KG1 (cell line): ENCODE measurements at regions not wholly inside any gene's neighbourhood (a gene's known extent, or its start where the extent isn't known, plus 50 kb on each side); places are given as distances from the start of the nearest gene placed in this dataset.

Experiments
- DNase-seq: peaks from one replicate; lab custom pipeline; 2025; lab: John Stamatoyannopoulos, UW

DNA sequence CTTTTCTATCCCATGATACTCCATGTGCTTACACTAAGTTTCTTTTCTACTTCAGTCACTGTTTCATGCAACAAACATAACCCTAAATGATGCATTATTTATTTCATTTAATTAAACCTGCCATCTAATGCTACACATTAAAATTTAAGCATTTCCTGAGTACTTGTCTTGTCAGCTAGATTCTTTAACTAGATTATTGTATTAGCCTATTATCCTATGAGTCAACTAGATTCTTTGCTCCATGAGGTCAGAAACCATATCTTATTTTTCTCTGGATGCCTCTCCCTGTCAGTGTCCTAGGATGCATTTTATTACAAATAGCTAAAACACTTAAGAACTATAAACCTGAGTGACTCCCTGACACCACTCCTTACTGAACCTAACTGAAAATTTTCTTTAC lies 652.4 kb downstream of the SLC4A3 start:
- no peak for DNase-seq

DNA sequence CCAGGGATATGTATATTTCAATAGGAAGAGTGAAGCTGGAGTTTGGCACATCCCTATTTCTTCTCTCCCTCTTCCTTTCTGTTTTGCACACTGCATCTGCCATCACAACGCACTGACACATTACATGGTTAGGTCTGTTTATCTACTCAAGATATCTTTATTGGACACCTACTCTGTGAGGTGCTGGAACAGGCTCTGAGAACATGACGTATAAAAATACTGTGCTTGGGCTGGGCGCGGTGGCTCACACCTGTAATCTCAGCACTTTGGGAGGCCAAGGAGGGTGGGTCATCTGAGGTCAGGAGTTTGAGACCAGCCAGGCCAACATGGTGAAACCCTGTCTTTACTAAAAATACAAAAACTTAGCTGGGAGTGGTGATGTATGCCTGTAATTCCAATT lies 653.3 kb downstream of the SLC4A3 start:
- DNase-seq, result no peak

- DNase-seq, result no peak
These were observed 654.3 kb downstream of the SLC4A3 start for GRCh38 chr2:220281771-220282170.

DNA sequence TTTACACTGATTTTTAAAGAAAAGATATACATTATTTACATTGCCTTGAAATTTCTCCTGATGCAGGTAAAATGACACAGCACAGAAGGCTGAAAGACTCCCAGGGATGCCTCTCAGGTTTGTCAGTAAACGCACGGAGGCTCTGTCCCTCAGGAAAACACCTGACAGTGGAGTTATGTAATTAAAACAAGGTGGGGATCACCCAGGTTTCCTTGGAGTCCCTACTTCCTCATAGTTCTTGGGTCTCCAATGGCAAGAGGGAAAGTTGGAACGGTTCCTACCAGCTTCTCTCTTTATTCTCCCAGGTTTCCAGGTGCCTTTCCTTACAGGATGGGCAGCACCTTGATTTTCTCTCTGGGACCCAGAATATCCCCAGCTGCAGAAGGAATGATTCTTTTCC lies 654.8 kb downstream of the SLC4A3 start:
- no peak for DNase-seq

GRCh38 chr2:220293966-220294365 lies 666.5 kb downstream of the SLC4A3 start:
- DNase-seq, result no peak

DNA sequence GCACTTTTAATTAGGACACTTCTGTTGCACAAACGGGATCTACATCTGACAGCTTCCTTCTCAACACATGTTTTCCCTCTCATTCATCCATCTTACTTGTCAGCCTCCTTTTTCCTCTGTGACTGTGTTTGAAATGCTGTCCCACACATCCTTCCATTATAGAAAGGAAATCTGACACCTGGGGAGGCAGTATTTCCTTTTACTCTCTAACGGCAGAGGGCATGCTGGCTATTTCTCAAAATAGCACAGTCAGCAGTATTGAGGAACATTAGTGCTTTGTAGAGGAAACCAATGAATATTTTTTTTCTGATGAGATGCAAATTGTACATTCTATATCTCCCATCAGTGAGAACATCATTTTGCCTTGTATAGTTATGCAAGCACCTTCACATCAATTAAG lies 668.7 kb downstream of the SLC4A3 start:
- no peak for DNase-seq

DNA sequence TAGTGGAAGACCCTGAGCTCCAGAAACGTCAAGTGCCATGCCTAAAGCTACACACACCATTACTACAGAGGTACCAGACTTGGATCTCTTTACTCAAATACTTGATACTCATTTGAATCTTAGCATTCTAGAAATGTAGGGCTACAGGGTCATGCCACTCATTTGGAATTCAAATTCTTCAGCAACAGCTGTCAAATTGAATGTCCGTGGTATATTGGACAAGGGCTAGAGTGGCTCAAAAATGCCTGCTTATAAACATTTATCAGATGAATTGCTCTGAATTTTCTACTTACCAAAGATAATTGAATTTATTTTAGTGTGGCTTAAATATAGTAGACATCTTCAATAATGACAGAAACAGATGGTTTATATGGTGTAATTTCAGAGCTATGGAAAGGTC lies 669.7 kb downstream of the SLC4A3 start:
- DNase-seq, result no peak

GRCh38 chr2:220300806-220301205 lies 673.4 kb downstream of the SLC4A3 start:
- no peak for DNase-seq

GRCh38 chr2:220302756-220303155 lies 675.3 kb downstream of the SLC4A3 start:
- DNase-seq, result no peak

GRCh38 chr2:220309215-220309614 lies 681.8 kb downstream of the SLC4A3 start:
- DNase-seq, result no peak

- DNase-seq, result no peak
These were observed 683.0 kb downstream of the SLC4A3 start for GRCh38 chr2:220310451-220310861.

GRCh38 chr2:220315098-220315823 lies 687.8 kb downstream of the SLC4A3 start:
- DNase-seq, result no peak

- DNase-seq, result no peak
These were observed 690.6 kb downstream of the SLC4A3 start for GRCh38 chr2:220318037-220318436.

DNA sequence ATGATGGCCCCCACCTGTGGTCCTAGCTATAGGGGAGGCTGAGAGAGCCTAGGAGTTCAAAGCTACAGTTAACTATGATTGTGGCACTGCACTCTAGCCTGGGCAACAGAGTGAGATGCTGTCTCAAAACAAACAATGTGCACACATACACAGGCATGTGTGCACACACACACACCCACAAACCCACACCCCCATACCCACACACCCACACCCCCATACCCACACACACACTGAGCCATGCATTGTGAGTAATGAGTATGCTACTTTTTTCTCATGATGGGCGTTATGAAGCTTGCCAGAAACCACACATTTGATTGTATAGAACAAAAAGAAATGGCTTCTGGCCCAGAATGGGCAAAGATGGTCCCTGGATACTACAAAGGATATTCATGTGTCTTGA lies 691.1 kb downstream of the SLC4A3 start:
- no peak for DNase-seq

DNA sequence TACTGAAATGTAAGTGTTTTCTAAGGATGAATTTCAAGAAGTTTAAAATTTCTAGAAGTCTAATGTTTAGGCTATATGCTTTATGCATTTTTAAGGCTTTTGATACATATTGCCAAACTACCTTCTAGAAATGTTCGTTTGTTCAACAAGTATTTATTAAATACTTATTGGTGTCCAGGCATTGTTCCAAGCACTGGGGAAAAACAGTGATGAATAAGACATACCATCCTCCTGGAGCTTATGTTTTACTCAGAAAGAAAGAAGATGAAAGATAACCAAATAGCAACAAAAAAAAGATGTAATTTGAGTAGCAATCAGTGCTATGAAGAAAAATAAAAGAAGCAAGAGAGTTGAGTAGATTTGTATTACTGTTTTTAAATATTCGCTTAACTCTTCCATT lies 692.9 kb downstream of the SLC4A3 start:
- no peak for DNase-seq

DNA sequence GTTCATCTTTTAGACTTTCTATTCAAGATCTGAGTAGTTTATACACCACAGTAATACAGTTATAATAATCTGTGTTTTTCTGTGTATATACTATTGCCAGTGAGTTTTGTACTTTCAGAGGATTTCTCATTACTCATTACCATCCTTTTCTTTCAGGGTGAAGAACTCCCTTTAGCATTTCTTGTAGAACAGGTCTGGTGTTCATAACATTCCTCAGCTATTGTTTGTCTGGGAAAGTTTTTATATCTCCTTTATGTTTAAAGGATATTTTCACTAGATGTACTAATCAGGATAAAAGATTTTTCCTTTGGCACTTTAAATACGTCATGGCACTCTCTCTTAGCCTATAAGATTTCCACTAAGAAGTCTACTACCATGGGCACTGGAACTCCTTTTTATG lies 705.5 kb downstream of the SLC4A3 start:
- no peak for DNase-seq

DNA sequence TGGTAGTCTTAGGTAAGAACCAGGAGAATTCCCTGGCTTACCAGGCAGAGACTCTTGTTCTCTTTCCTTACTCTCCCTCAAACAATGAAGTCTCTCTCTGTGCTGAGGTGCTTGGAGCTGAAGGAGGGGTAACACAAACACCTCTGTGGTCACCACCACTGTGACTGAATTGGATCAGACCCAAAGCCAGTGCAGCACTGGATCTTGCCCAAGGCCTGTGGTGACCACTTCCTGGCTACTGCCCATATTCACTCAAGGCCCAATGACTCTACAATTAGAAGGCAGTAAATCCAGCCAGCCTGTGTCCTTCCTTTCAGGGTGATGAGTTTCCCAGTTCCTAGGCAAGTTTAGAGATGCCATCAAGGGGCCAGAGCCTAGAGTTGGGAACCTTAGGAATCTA lies 706.8 kb downstream of the SLC4A3 start:
- no peak for DNase-seq

GRCh38 chr2:220334871-220335590 lies 707.6 kb downstream of the SLC4A3 start:
- DNase-seq, result no peak

DNA sequence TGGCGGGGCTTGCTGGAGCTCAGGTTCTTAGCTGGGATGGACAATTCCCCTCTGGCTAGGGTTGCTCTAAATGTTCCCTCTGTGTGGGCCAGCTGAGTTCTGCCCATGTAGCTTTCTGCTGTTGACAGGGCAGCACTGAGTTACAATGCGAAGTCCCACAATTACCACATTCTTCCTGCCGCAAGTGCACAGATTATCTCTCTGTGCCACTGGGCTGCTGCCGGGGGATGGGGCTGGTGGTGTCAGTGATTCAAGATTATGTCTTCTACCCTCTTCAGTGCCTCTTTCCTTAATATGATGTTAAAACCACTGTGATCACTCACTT lies 708.1 kb downstream of the SLC4A3 start:
- DNase-seq, result no peak

DNA sequence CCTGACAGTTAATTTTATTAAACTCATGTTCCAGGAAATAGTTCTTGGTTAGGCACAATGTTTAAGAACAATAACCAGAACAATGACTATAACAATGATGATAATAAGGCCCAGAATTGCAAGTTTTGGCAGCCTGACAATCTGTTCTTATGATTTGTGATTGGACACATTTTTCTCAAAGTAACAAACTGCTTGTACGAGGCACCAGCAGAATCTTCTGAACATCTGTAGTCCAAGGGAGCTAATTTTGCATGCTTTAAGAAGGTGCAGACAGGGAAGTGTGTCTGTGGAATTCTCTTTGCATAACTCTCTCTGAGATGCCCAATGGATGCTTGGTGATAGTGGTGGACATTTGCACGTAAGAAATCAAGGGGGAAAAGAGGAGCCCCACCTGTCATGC lies 709.3 kb downstream of the SLC4A3 start:
- no peak for DNase-seq

DNA sequence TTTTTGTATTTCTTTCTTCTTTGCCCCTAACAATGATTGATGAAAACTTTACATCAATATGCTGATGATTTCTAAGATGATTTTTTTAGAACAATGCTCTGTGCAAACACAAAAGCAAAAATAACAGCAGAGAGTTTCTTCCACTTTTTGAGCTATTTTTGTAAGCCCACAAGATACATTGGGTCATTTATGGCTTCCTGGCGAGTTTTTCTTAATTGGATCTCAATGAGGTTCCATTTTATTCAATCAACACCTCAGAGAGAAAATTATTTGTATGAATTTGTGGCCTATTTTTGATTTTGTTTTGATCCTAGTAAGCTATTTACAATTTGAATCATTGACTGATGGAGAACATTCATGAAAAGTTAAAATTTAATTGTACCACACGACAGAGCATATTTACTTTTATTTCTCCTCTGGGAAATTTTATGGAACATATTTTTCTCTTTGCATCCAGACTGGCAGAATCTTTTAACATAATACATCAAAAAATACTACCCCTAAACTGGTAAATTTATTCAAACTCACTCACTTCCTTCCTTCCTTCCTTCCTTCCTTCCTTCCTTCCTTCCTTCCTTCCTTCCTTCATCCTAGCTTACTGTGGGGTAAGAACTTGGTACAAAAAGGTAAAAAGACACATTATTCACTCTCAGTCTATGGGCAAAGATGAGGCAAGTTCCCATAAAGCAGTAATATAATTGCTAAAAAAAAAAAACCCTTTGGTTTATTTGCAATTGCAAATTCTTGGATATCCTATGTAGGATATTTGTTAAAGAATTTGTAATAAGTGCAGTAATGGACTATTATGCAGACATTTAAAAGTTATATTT lies 710.4 kb downstream of the SLC4A3 start:
- no peak for DNase-seq

- no peak for DNase-seq
These were observed 713.6 kb downstream of the SLC4A3 start for GRCh38 chr2:220341014-220341413.

DNA sequence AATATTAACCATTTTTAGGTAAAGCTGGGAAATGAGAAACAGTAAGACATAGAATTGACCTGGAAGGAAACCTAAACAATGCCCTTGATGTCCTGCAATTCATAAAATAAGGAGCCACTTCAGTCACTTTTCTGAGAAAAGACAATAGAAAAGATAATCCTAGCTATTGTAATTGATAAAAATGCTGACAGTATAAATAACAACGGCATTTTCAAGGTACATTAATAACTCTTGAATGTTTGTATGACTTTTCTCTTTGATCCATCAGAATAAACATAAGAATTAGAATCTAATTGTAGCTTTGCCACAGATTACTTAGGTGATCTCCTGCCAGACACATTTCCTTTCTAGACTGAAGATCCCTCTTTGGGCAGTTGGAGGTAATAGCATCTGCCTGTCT lies 719.5 kb downstream of the SLC4A3 start:
- DNase-seq, result no peak
